GM10266 (cell line): ENCODE measurements at regions not wholly inside any gene's neighbourhood (a gene's known extent, or its start where the extent isn't known, plus 50 kb on each side); places are given as distances from the start of the nearest gene placed in this dataset.

Experiments used
- DNase-seq: peaks from one replicate; pipeline ENCODE4 v3.0.0; 2012; ENCODE audit errors: extremely low spot score
- CTCF ChIP-seq: IDR thresholded peaks from 2 replicates; pipeline ENCODE4 v1.5.1; 2012; ENCODE audit warnings: mild to moderate bottlenecking, low read depth; ENCODE audit not compliant: control insufficient read depth, insufficient read depth; ENCODE audit errors: missing control alignments

GRCh38 chr5:167912941-167913665, 378.3 kb upstream of the WWC1 start:
- DNase-seq = no peak
- no peak for TF ChIP-seq CTCF

GRCh38 chr5:167915237-167915636, 376.2 kb upstream of the WWC1 start:
- no peak for TF ChIP-seq CTCF
- no peak for DNase-seq

GRCh38 chr5:167916261-167916691, 375.2 kb upstream of the WWC1 start:
- TF ChIP-seq CTCF = no peak
- DNase-seq = no peak

- TF ChIP-seq CTCF = no peak
- no peak for DNase-seq
Measured at GRCh38 chr5:167916706-167917105, 374.7 kb upstream of the WWC1 start.

- TF ChIP-seq CTCF = no peak
- DNase-seq = no peak
Measured at GRCh38 chr5:167918184-167918812, 373.1 kb upstream of the WWC1 start.

GRCh38 chr5:167918813-167919483, 372.5 kb upstream of the WWC1 start:
- no peak for DNase-seq
- no peak for TF ChIP-seq CTCF

- no peak for TF ChIP-seq CTCF
- DNase-seq = no peak
Measured at GRCh38 chr5:167920589-167920988, 370.9 kb upstream of the WWC1 start.
